ENCODE measurements at regions not wholly inside any gene's neighbourhood (a gene's known extent, or its start where the extent isn't known, plus 50 kb on each side); places are given as distances from the start of the nearest gene placed in this dataset.

GRCh38 chr6:163761481-163761880 lies 347.0 kb downstream of the QKI start:
- H3K4me3 Mint-ChIP-seq (ENCODE audit: unreplicated experiment), result no peak overlapping the region
- H3K4me1 Mint-ChIP-seq (ENCODE audit: low read depth, unreplicated experiment), result peaks cover 32% of the 10 kb centered on the region
- Histone ChIP-seq H3K79me2 (ENCODE audit: insufficient read depth, low read length) (no peaks in the 10 kb centered on the region), H3K9me3 (ENCODE audit: insufficient read depth, low read depth, low read length) (no peaks in the 10 kb centered on the region), H3K4me2 (ENCODE audit: low read length) (no peak overlapping the region), H3K27me3 (ENCODE audit: insufficient read depth, low read length) (no peaks in the 10 kb centered on the region), H3K4me3 (ENCODE audit: insufficient read depth, low read depth, low read length) (no peak overlapping the region), H3K4me1 (ENCODE audit: insufficient read depth, low read length) (peaks cover 8% of the 10 kb centered on the region), H4K20me1 (ENCODE audit: insufficient read depth, low read length) (no peaks in the 10 kb centered on the region), H3K27ac (ENCODE audit: low read depth, low read length) (no peak overlapping the region), H3K36me3 (ENCODE audit: insufficient read depth, low read length) (no peaks in the 10 kb centered on the region), H3K9ac (ENCODE audit: low read length) (no peak overlapping the region), H2AFZ (ENCODE audit: low read depth, low read length) (no peak overlapping the region)
- no peak for TF ChIP-seq EZH2 (IDR thresholded peaks at IDR 0.05; ENCODE audit: insufficient read depth, low read length)
- TF ChIP-seq, protein P1, sequence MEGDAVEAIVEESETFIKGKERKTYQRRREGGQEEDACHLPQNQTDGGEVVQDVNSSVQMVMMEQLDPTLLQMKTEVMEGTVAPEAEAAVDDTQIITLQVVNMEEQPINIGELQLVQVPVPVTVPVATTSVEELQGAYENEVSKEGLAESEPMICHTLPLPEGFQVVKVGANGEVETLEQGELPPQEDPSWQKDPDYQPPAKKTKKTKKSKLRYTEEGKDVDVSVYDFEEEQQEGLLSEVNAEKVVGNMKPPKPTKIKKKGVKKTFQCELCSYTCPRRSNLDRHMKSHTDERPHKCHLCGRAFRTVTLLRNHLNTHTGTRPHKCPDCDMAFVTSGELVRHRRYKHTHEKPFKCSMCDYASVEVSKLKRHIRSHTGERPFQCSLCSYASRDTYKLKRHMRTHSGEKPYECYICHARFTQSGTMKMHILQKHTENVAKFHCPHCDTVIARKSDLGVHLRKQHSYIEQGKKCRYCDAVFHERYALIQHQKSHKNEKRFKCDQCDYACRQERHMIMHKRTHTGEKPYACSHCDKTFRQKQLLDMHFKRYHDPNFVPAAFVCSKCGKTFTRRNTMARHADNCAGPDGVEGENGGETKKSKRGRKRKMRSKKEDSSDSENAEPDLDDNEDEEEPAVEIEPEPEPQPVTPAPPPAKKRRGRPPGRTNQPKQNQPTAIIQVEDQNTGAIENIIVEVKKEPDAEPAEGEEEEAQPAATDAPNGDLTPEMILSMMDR (IDR thresholded peaks at IDR 0.05; ENCODE audit: insufficient read depth, low read depth, low read length), result no peak
- H3K27ac Mint-ChIP-seq (ENCODE audit: unreplicated experiment), result no peak overlapping the region
- no peaks in the 10 kb centered on the region for H3K36me3 Mint-ChIP-seq (ENCODE audit: low read depth, unreplicated experiment)
- DNase-seq (ENCODE audit: low read depth) (peak; percentile 46), FAIRE-seq (no peak)
- no peaks in the 10 kb centered on the region for H3K27me3 Mint-ChIP-seq (ENCODE audit: low read depth, unreplicated experiment)
- peaks cover 6% of the 10 kb centered on the region for H3K9me3 Mint-ChIP-seq (ENCODE audit: unreplicated experiment)

DNA sequence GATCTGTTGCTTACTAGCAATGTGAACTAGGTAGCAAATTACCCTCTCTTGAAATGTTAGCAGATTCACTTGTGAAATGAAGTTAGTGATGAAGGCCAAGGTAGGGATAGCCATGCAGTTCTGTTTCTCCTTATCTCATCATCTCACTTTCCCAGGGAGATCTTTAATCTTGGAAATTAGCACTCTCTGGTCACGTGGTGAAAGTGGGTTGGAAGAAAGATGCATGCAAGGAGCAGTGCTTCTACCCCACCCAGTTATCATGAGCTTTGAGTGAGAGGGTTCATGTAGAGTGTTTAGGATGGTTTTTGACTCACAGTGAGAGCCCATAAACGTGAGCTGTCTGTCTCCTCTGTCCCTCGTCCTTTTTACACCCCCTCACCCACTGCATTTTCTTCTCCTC lies 346.3 kb downstream of the QKI start:
- Mint-ChIP-seq H3K4me1 (ENCODE audit: low read depth, unreplicated experiment) (peaks cover 29% of the 10 kb centered on the region), H3K27me3 (ENCODE audit: low read depth, unreplicated experiment) (no peaks in the 10 kb centered on the region), H3K36me3 (ENCODE audit: low read depth, unreplicated experiment) (no peaks in the 10 kb centered on the region), H3K4me3 (ENCODE audit: unreplicated experiment) (no peak overlapping the region), H3K27ac (ENCODE audit: unreplicated experiment) (no peak overlapping the region), H3K9me3 (ENCODE audit: unreplicated experiment) (peaks cover 6% of the 10 kb centered on the region)
- no peak for TF ChIP-seq EZH2 (IDR thresholded peaks at IDR 0.05; ENCODE audit: insufficient read depth, low read length)
- TF ChIP-seq, protein P1 (IDR thresholded peaks at IDR 0.05; ENCODE audit: insufficient read depth, low read depth, low read length), result no peak
- Histone ChIP-seq H3K27ac (ENCODE audit: low read depth, low read length) (no peak overlapping the region), H3K79me2 (ENCODE audit: insufficient read depth, low read length) (no peaks in the 10 kb centered on the region), H3K9ac (ENCODE audit: low read length) (no peak overlapping the region), H3K9me3 (ENCODE audit: insufficient read depth, low read depth, low read length) (no peaks in the 10 kb centered on the region), H2AFZ (ENCODE audit: low read depth, low read length) (no peak overlapping the region), H4K20me1 (ENCODE audit: insufficient read depth, low read length) (no peaks in the 10 kb centered on the region), H3K36me3 (ENCODE audit: insufficient read depth, low read length) (no peaks in the 10 kb centered on the region), H3K27me3 (ENCODE audit: insufficient read depth, low read length) (no peaks in the 10 kb centered on the region), H3K4me3 (ENCODE audit: insufficient read depth, low read depth, low read length) (no peak overlapping the region), H3K4me2 (ENCODE audit: low read length) (no peak overlapping the region), H3K4me1 (ENCODE audit: insufficient read depth, low read length) (peaks cover 8% of the 10 kb centered on the region)
- DNase-seq (ENCODE audit: low read depth) (no peak), FAIRE-seq (no peak)

GRCh38 chr6:163759542-163759941 lies 345.0 kb downstream of the QKI start:
- Histone ChIP-seq H3K4me2 (ENCODE audit: low read length) (no peak overlapping the region), H3K4me1 (ENCODE audit: insufficient read depth, low read length) (peaks cover 6% of the 10 kb centered on the region), H4K20me1 (ENCODE audit: insufficient read depth, low read length) (no peaks in the 10 kb centered on the region), H3K27me3 (ENCODE audit: insufficient read depth, low read length) (no peaks in the 10 kb centered on the region), H3K9ac (ENCODE audit: low read length) (no peak overlapping the region), H3K9me3 (ENCODE audit: insufficient read depth, low read depth, low read length) (no peaks in the 10 kb centered on the region), H3K27ac (ENCODE audit: low read depth, low read length) (no peak overlapping the region), H3K4me3 (ENCODE audit: insufficient read depth, low read depth, low read length) (no peak overlapping the region), H3K79me2 (ENCODE audit: insufficient read depth, low read length) (no peaks in the 10 kb centered on the region), H2AFZ (ENCODE audit: low read depth, low read length) (peak overlapping the region; percentile 8), H3K36me3 (ENCODE audit: insufficient read depth, low read length) (no peaks in the 10 kb centered on the region)
- Mint-ChIP-seq H3K27me3 (ENCODE audit: low read depth, unreplicated experiment) (no peaks in the 10 kb centered on the region), H3K9me3 (ENCODE audit: unreplicated experiment) (peaks cover 9% of the 10 kb centered on the region), H3K4me3 (ENCODE audit: unreplicated experiment) (no peak overlapping the region), H3K4me1 (ENCODE audit: low read depth, unreplicated experiment) (peaks cover 22% of the 10 kb centered on the region), H3K36me3 (ENCODE audit: low read depth, unreplicated experiment) (no peaks in the 10 kb centered on the region), H3K27ac (ENCODE audit: unreplicated experiment) (peak overlapping the region; percentile 84)
- no peak for TF ChIP-seq EZH2 (IDR thresholded peaks at IDR 0.05; ENCODE audit: insufficient read depth, low read length)
- TF ChIP-seq, protein P1 (IDR thresholded peaks at IDR 0.05; ENCODE audit: insufficient read depth, low read depth, low read length), result no peak
- DNase-seq (ENCODE audit: low read depth) (peak; percentile 53), FAIRE-seq (no peak)
